MG63 (cell line): ENCODE measurements at regions not wholly inside any gene's neighbourhood (a gene's known extent, or its start where the extent isn't known, plus 50 kb on each side); places are given as distances from the start of the nearest gene placed in this dataset.

ENCODE experiments used
- DNase-seq: peaks from one replicate; pipeline ENCODE4 v3.0.0-alpha.2; 2020
- H3K27me3 ChIP-seq: fragments of 250-450 bp; sonication (Bioruptor Pico); 2 replicates; pipeline ENCODE4 v1.5.1; 2020; ENCODE audit warnings: mild to moderate bottlenecking, moderate library complexity
- H3K36me3 ChIP-seq: fragments of 250-450 bp; sonication (Bioruptor Pico); 2 replicates; pipeline ENCODE4 v1.5.1; 2020; ENCODE audit warnings: mild to moderate bottlenecking, moderate library complexity
- H3K4me3 ChIP-seq: fragments of 250-450 bp; sonication (Bioruptor Pico); 2 replicates; pipeline ENCODE4 v1.5.1; 2020; ENCODE audit warnings: mild to moderate bottlenecking, moderate library complexity
- H3K9me3 ChIP-seq: fragments of 250-450 bp; sonication (Bioruptor Pico); 2 replicates; pipeline ENCODE4 v1.5.1; 2020; ENCODE audit warnings: mild to moderate bottlenecking, moderate library complexity

DNA sequence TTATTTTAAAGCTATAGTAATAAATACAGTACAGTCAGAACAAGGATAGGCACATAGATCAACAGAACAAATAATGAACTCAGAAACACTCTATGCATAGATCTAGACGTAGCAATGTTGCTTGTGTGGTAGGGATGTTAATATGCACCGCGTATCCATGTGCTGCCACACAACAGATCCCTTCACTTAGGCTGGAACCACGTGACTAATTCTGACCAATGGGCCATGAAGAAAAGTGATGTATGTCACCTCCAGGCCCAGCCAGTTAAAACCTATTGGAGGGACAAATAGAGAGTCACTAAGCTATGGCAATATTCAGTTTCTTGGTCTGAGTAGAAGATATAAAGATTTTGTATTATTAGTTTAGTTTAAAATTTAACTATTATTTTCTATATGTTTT, 91.4 kb downstream of the ADAMTS1 start:
- no peak overlapping the region for H3K4me3 ChIP-seq
- DNase-seq = no peak
- H3K27me3 ChIP-seq = peaks cover 5% of the 10 kb centered on the region
- H3K36me3 ChIP-seq = no peaks in the 10 kb centered on the region
- no peaks in the 10 kb centered on the region for H3K9me3 ChIP-seq

DNA sequence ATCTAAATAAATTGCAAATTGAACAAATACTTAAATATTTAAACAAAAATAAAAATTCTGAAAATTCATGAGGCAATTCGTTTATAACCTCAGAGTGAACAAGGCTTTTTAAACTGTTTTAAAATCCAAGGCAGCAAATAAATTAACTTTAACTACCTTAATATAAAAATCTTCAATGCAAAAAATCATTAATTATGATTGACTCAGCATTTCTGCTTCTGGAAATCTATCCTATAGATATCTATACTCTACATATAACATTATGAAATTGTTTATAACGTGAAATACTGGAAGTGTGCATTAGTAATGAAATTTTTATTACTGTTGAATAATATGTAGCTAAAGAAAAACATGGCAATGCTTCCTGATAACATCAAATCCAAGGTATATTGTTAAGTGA, 92.4 kb downstream of the ADAMTS1 start:
- Histone ChIP-seq H3K36me3 (no peaks in the 10 kb centered on the region), H3K4me3 (no peak overlapping the region), H3K9me3 (no peaks in the 10 kb centered on the region), H3K27me3 (peaks cover 5% of the 10 kb centered on the region)
- no peak for DNase-seq

DNA sequence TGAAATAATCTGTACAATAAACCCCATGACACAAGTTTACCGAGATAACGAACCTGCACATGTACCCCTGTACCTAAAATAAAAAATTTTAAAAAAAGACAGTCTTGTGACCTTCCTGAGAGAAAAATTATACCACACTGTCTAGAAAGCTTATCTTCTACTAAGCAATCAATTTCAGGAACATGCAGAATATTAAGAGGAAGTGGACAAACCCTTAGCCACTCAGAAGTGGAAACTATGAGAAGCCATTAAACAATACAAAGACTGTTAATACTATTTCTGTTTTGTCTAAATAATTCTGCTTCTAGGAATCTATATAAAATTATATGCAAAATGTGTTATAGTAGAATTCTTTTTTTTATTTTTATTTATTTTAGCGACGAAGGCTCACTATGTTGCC, 93.9 kb downstream of the ADAMTS1 start:
- no peak for DNase-seq
- Histone ChIP-seq H3K4me3 (no peak overlapping the region), H3K27me3 (peaks cover 5% of the 10 kb centered on the region), H3K36me3 (no peaks in the 10 kb centered on the region), H3K9me3 (no peaks in the 10 kb centered on the region)

DNA sequence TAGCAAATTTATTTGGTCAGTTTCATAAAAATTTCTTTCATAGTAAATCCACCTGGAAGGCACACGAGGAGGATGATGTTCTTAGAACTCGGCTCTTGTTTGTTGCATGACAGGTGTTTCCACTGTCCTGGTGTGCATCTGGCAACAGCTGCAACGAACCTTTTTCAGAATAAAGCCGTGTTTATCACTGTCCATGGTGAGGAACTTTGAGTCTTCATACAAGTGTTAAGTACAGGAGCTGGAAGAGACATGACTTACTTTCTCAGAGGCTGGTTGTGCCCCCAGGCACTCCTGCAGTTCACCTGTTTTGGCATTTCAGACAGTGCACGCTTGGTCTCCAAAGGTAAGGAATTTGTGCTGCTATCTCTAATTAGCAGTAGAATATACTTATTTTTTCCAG, 97.1 kb downstream of the ADAMTS1 start:
- Histone ChIP-seq H3K36me3 (no peaks in the 10 kb centered on the region), H3K4me3 (no peak overlapping the region), H3K27me3 (peaks cover 9% of the 10 kb centered on the region), H3K9me3 (no peaks in the 10 kb centered on the region)
- DNase-seq = no peak

DNA sequence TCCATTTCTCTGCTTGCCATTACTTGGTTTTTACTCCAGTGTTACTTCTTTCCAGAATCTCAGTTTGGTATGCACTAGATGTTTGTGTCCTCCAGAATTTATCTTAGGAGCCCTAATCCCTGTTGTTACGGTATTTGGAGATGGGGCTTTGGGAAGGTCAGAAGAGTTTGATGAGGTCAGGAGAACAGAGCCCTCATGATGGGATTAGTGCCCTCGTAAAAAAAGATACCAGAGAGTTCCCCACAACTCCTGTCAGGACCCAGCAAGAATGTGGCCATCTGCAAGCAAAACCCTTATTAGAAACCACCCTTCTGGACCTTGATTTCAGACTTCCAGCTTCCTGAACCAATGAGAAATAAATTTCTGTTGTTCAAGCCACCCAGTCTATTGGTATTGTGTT, 98.0 kb downstream of the ADAMTS1 start:
- DNase-seq = no peak
- H3K27me3 ChIP-seq = peaks cover 9% of the 10 kb centered on the region
- no peaks in the 10 kb centered on the region for H3K9me3 ChIP-seq
- no peak overlapping the region for H3K4me3 ChIP-seq
- no peaks in the 10 kb centered on the region for H3K36me3 ChIP-seq

DNA sequence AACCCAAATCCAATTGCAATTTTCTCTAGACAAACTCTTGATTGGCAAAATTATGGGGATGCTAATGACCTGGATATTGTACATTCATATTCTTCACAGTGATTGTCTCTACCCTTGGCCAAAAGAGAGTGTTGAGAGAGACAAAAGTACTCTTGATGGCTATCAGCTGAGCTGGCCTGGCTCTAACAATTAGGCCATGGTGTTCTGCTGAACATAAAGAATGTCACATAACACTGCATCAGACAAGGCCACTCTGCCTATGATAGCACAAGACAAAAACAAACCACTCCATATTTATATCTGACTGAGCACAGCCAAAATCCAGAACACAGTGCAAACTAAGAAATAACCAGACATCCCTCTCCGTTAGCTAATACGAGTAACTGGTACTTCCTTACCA, 101.7 kb downstream of the ADAMTS1 start:
- peaks cover 4% of the 10 kb centered on the region for H3K27me3 ChIP-seq

DNA sequence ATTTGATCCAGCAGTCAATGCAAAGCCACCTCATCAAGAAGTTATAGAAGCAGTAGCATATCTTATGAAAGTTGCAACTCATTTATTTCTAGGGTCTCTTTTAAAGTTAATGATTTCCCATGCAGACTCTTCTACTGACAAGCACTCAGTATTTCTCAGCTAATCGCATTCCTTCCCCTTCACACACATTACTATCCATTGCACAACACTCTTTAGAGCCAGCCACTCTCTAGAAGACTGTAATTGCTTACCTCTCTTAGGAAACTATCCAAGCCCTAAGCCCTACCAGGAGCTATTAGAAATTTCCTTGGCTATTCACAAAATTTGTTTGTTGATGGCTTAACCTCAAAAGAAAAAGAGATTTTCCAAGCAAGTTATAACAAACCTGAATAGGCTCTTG, 106.0 kb downstream of the ADAMTS1 start:
- H3K9me3 ChIP-seq = no peaks in the 10 kb centered on the region
- no peak overlapping the region for H3K4me3 ChIP-seq
- no peaks in the 10 kb centered on the region for H3K36me3 ChIP-seq
- H3K27me3 ChIP-seq = no peaks in the 10 kb centered on the region; the same call in 1 of the 2 replicates
- DNase-seq = no peak

More for the DNA sequence above, 101.7 kb downstream of the ADAMTS1 start:
- Histone ChIP-seq H3K4me3 (no peak overlapping the region), H3K36me3 (no peaks in the 10 kb centered on the region), H3K9me3 (no peaks in the 10 kb centered on the region)
- DNase-seq = no peak

DNA sequence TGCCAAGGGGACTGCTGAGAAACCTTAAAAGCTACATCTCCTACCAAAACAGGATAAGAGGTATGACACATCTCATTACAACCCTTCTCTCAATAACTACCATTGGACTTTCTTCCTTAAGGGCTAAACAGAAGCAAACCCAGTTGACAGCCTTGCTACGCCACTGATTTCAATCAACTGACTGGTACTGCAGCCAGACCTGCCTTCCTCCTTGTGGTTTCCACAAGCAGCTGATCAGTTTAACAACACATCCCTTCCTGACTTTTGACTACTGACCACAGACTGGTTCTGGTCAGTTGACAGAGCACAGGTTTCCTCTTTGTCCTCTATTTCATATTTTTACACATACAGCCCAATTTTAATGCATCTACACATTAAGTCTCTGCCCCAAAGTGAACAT, 108.8 kb downstream of the ADAMTS1 start:
- Histone ChIP-seq H3K36me3 (no peaks in the 10 kb centered on the region), H3K27me3 (no peaks in the 10 kb centered on the region), H3K9me3 (no peaks in the 10 kb centered on the region), H3K4me3 (no peak overlapping the region)
- no peak for DNase-seq

DNA sequence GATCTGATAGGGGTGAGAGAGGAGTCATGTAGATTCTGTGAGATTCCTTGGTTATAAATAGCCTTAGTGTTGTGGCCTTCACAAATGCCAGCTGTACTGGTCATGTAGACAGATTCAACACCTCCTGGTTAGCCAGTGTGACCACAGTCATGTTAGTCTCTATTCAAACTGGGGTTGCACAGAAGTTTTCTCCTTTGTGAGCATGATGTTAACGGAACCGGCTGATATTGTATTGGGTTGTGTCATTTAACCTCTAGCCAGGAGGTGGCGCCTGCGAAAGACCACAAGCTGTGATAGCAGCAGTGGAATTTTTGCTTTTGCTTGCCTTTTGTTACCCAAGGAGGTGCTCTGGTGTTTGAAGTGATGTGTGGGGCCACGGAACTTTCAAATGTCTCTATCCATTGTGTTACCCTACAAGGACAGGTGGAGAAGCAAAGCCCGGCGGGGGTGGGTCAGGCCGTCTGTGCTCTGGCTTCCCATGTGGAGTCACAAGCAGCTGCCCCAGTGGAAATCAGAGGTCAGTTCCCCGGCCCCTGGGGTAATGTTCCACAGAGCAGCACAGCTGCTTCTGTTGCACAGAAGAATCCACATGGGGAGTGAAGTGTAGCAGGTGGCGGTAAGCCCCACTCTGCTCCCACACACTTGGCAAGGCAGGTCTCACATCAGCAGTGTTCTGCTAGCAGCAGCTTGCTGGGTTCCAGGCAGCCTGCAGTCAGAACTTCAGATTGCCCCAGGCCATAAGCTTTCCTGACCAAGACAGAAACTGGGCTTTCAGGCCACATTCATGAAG, 112.6 kb downstream of the ADAMTS1 start:
- peaks cover 3% of the 10 kb centered on the region; the same call in 1 of the 2 replicates for H3K27me3 ChIP-seq
- H3K4me3 ChIP-seq = no peak overlapping the region
- H3K9me3 ChIP-seq = no peaks in the 10 kb centered on the region
- no peaks in the 10 kb centered on the region for H3K36me3 ChIP-seq
- DNase-seq = no peak

DNA sequence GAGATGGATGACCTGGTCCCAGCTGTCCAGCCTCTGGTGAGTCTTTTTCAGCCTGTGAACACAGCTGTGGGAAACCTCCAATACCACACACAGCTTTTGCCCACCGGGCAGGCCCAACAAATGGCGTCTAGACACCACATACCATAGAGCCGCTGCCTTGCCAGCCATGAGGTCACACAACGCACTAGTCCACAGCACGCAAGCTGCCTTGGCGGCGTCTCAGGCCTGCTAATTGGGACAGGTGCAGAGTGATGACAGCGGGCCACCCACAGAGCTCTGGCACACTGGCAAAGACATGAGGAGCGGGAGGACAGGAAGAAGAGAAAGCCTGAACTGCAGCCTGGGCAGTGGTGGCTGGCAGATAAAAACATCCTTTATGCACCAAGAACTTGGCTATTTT, 125.5 kb downstream of the ADAMTS1 start:
- no peak for DNase-seq
- H3K4me3 ChIP-seq = no peak overlapping the region
- no peaks in the 10 kb centered on the region for H3K36me3 ChIP-seq
- H3K9me3 ChIP-seq = no peaks in the 10 kb centered on the region
- no peaks in the 10 kb centered on the region; the same call in 1 of the 2 replicates for H3K27me3 ChIP-seq

DNA sequence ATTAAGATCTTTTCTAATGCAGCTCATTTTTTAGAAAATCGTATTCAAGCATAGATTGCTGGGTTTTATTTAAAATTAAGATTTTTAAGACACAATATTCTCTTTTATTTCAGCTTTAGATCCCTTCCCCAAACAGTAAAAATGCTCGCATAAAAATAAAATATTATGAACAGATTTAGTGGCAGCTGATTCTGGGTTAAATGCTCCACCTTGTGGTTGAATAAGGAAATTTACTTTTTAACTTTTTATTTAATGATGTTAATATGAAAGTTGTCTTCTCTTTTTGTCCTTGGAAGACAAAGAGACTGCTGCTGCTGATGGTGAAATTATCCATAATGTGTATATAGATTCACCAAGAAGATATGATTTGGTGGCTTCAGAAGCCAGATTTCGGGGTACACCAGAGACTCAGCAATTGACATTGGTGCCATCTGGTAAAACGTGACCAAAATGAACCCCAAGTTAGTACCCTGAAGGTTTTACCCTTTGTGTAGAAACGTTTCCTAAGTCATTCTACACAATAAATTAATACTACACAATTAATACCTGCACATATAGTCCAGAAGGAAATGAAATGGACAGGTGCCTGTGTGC, 128.0 kb downstream of the ADAMTS1 start:
- no peaks in the 10 kb centered on the region for H3K36me3 ChIP-seq
- no peak overlapping the region for H3K4me3 ChIP-seq
- DNase-seq = no peak
- no peaks in the 10 kb centered on the region for H3K9me3 ChIP-seq
- H3K27me3 ChIP-seq = no peaks in the 10 kb centered on the region; the same call in 1 of the 2 replicates

DNA sequence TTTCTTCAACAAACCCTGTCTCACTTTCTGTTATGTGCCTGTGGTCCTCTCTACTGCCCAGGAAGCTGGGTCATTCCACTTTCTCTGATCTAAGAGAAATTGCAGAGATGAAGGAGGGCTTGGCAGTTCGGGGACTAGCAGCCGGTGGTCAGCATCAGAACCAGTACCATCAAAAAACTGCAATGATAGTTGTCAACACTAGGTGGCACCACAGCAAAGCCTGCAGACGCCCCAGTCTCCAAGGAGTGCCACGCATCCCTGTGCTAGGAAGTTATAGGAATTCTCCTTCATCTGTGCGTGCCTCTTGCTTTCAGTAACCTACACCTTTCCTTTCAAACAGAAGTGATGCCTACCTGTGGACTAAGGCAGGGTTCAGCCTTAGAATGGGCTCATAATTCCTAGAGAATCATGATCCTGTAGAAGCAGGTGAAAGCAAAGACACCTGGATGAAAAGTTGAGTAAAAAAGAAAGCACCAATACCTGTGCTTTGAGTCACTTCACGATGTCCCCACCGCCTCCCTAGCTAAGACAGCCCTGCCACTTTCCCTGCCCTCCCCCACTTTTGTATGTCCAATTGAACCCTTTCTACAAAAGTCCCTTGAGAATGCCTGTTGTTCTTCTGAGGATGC, 129.2 kb downstream of the ADAMTS1 start:
- no peak overlapping the region for H3K4me3 ChIP-seq
- no peaks in the 10 kb centered on the region for H3K36me3 ChIP-seq
- H3K27me3 ChIP-seq = no peaks in the 10 kb centered on the region; the same call in 1 of the 2 replicates
- DNase-seq = peak; percentile 7
- H3K9me3 ChIP-seq = no peaks in the 10 kb centered on the region

DNA sequence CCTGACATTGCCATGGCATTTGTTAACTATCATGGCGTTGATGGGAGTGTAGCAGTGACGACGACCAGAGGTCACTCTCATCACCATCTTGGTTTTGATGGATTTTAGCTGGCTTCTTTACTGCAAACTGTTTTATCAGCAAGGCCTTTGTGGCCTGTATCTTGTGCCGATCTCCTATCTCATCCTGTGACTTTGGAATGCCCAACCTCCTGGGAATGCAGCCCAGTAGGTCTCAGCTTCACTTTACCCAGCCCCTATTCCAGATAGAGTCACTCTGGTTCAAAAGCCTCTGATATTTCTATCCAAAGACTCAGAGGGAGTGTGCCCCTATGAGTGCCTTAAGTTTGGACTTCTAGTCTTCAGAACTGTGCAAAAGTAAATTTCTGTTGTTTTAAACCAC, 130.1 kb downstream of the ADAMTS1 start:
- Histone ChIP-seq H3K27me3 (no peaks in the 10 kb centered on the region; the same call in 1 of the 2 replicates), H3K9me3 (no peaks in the 10 kb centered on the region), H3K36me3 (no peaks in the 10 kb centered on the region), H3K4me3 (no peak overlapping the region)
- no peak for DNase-seq

DNA sequence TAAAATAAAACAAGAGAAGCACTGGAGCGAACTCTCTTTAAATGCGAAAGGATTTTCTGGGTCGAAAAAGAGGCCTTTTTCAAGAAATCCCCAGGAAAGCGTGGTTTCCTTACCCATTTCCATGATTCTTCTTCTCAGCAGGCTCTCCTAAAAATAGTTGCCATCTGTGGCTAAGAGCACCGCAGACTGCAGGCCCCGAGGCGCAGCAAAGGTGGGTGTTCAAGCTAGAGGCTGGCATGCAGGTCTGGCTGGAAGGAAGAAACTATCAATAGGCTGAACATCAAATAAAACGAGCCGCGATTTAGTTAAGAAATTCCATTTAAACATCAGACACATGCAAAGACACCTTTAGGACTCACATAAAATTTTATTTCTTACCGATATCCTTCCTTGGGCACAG, 135.1 kb downstream of the ADAMTS1 start:
- H3K4me3 ChIP-seq = no peak overlapping the region
- DNase-seq = no peak
- H3K9me3 ChIP-seq = no peaks in the 10 kb centered on the region
- no peaks in the 10 kb centered on the region for H3K27me3 ChIP-seq
- no peaks in the 10 kb centered on the region for H3K36me3 ChIP-seq

DNA sequence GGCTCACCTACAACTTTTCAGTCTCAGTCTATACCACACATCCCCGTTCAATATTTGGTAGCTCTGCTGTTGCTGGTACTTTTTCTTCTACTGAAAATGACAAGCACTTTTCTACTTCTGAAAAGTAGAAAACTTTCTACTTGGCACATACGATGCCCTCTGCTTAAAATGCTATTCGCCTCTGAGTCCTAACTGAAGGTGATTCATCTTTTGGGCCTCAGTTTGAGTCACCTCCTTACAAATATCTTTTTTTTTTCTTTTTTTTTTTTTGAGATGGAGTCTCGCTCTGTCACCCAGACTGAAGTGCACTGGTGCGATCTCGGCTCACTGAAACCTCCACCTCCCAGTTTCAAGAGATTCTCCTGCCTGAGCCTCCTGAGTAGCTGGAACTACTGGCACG, 136.0 kb upstream of the CYYR1 start:
- no peak for DNase-seq

DNA sequence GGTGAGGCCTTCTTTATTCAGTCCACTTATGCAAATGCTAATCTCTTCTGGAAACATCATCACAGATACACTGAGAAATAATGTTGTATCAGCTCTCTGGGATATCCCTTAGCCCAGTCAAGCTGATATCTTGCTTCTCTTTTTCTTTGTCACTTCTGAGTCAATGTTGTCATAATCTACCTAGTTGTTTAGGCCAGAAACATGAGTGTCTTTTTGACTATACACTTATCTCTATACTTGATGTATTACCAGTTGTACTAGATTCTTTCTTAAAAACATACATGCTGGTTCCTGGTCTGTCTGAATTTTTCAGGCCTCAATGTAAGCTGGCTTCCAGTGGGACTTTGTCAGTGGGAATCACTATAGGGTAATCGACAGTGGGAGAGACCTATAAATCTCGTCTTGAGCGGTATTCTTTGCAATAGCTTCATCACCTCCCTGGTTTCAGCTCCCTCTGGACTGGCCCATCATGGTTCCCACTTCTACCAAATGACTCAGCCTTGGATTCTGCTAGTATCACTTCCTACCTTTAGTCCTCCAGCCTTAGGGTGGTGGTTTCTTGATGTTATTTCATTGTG, 135.2 kb upstream of the CYYR1 start:
- Histone ChIP-seq H3K36me3 (no peaks in the 10 kb centered on the region), H3K9me3 (no peaks in the 10 kb centered on the region), H3K27me3 (no peaks in the 10 kb centered on the region), H3K4me3 (no peak overlapping the region)
- DNase-seq = no peak

More for the DNA sequence above, 136.0 kb upstream of the CYYR1 start:
- Histone ChIP-seq H3K27me3 (no peaks in the 10 kb centered on the region), H3K36me3 (no peaks in the 10 kb centered on the region), H3K9me3 (no peaks in the 10 kb centered on the region), H3K4me3 (no peak overlapping the region)

DNA sequence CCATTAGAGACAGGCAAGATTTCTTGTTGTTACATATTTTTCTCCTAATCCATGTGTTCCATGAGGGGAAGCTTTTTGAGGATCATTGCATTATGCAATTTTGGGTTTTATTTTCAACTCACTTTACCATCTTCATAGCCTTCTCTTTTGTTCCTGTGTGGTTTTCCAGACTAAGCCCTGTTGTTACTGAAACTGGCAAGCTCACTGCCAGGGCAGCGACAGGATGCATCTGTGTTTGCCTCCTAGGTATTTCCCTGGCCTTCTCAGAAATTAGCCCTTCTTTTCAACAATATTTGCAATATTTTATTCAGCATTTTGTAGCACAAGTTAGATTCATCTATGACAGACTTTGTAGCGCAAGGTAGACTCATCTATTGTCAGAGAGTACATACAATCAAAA, 134.2 kb upstream of the CYYR1 start:
- Histone ChIP-seq H3K9me3 (no peaks in the 10 kb centered on the region), H3K27me3 (no peaks in the 10 kb centered on the region), H3K36me3 (no peaks in the 10 kb centered on the region), H3K4me3 (no peak overlapping the region)
- no peak for DNase-seq
